ENCODE measurements at regions not wholly inside any gene's neighbourhood (a gene's known extent, or its start where the extent isn't known, plus 50 kb on each side); places are given as distances from the start of the nearest gene placed in this dataset.

- H3K9me3 ChIP-seq = peaks cover 0 to 18% (median 0%) of the 10 kb centered on the region in 12 donors
- 58 to 71% (median 62%) methylated on average over 8 of the region's 8 CpGs for WGBS, 4 donors
- ATAC-seq = no peak
- intact Hi-C loops (cut with DNase I) = no loop called here
- H3K27me3 ChIP-seq = peaks cover 0 to 54% (median 8%) of the 10 kb centered on the region in 9 donors
- no peak overlapping the region for H3K27ac ChIP-seq
- H3K36me3 ChIP-seq = no peaks in the 10 kb centered on the region
- no peak for DNase-seq
- no peak overlapping the region for H3K4me3 ChIP-seq
- peaks cover 0 to under 1% (median 0%) of the 10 kb centered on the region in 12 donors for H3K4me1 ChIP-seq
- no peak for TF ChIP-seq POLR2A (IDR thresholded peaks at IDR 0.05)
- TF ChIP-seq CTCF (IDR thresholded peaks at IDR 0.05) = no peak
Observed at GRCh38 chr1:5763696-5764370, 228.4 kb downstream of the NPHP4 start.

- Histone ChIP-seq H3K4me3 (no peak overlapping the region), H3K27me3 (peaks cover 0 to 12% (median 0%) of the 10 kb centered on the region in 9 donors), H3K9me3 (peaks cover 0 to 18% (median 0%) of the 10 kb centered on the region in 12 donors), H3K36me3 (no peaks in the 10 kb centered on the region), H3K27ac (no peak overlapping the region), H3K4me1 (no peaks in the 10 kb centered on the region)
- peak in 1 of 5 donors; percentile 23 for DNase-seq
- 60 to 72% (median 63%) methylated on average over 18 to 19 of the region's 19 CpGs for WGBS, 4 donors
- TF ChIP-seq CTCF (IDR thresholded peaks at IDR 0.05) (no peak), POLR2A (IDR thresholded peaks at IDR 0.05) (no peak)
- intact Hi-C loops (cut with DNase I) = no loop called here
- no peak for ATAC-seq
Observed at GRCh38 chr1:5758859-5759578, 233.2 kb downstream of the NPHP4 start.

DNA sequence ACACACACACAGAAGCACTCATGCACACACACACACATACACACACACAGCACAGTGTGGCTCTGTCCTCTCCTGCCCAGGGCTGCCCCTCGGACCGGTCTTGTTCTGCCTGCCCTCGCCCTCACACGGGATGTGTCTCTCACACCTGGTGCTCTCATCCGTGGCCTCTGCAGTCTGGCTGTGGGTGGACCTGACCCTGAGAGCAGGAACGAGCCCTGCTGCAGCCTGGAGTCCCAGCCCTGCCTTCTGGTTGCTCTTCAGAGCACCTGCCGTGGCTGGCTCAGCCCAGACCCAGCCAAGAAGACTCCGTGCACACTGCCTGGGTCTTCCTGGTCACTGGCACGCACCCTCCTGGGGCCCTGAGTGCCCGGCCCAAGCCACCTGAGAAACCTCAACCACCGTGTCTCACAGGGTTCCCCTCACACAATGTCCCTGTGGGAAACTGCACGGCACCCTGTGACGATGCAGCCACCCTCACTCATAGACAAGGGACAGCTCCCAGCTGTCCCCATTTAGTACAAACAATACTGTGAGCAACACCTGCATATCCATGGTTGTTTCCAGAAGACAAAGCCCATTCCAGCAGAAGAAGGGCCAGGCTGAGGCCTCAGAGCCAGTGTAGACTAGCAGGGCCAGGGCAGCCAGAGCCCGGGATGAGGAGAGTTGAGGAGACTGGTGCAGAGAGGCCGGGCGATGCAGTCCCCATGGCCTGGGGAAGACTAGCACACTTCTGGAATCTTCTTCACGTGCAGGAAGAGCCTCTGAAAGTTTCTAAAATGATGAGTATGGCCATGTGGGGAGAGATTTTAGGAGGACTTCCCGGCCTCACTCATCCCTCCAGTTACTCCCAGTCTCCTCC, 234.0 kb downstream of the NPHP4 start:
- intact Hi-C loops (cut with DNase I) = no loop called here
- WGBS, 4 donors = 69 to 73% (median 69%) methylated on average over 18 of the region's 18 CpGs
- ATAC-seq = peak in 1 of 4 donors; percentile 16

More for the DNA sequence above, 234.0 kb downstream of the NPHP4 start:
- no peak for TF ChIP-seq CTCF (IDR thresholded peaks at IDR 0.05)
- TF ChIP-seq POLR2A (IDR thresholded peaks at IDR 0.05) = no peak
- Histone ChIP-seq H3K4me3 (no peak overlapping the region), H3K27me3 (peaks cover 0 to 12% (median 0%) of the 10 kb centered on the region in 9 donors), H3K27ac (no peak overlapping the region), H3K9me3 (peaks cover 0 to 17% (median 0%) of the 10 kb centered on the region in 12 donors), H3K4me1 (no peaks in the 10 kb centered on the region), H3K36me3 (no peaks in the 10 kb centered on the region)
- peak in 1 of 5 donors; percentile 11 for DNase-seq

Measured in heart left ventricle (tissue), 16 donors.